ENCODE measurements at regions not wholly inside any gene's neighbourhood (a gene's known extent, or its start where the extent isn't known, plus 50 kb on each side); places are given as distances from the start of the nearest gene placed in this dataset.
A peak's percentile ranks its signal among the peaks of the same experiment; 100 is the strongest.

DNA sequence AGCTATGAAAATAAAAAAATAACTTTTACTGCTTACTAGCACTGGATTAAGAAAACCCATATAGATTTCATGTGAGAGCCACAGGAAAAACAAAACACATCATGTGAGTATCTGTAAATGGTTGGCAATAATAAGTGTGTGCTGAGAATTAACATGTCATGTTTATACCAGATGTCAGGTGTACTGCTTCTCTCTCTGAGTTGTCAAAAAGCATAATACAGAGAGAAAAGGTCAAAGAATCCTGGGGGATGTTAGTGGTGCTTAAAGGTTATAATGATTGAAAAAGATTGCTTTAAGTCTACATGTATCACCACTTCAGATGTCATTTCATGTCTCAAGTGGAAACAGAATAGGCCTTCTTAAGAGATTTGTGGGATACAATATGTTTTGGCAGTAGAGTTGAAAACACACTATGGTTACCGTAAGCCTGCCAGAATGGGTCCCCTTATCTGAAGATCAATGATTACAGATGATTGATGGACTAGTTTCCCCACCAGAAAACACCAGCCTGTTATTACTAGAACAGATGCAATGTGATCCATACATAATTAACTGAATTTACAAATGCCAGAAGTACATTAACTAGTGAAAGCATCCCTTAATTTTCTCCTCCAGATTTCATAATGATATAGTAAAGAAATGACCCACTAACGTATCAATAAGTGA lies 204.1 kb downstream of the CNTN3 start:
- WGBS (ENCODE audit: extremely low coverage, insufficient coverage, insufficient read length): no CpG with 5 or more reads among the region's 2 CpGs
- Histone ChIP-seq H3K27ac (ENCODE audit: low read depth, low read length) (no peak overlapping the region), H3K79me2 (ENCODE audit: control insufficient read depth, insufficient read depth, low read length, poor library complexity) (no peaks in the 10 kb centered on the region)

DNA sequence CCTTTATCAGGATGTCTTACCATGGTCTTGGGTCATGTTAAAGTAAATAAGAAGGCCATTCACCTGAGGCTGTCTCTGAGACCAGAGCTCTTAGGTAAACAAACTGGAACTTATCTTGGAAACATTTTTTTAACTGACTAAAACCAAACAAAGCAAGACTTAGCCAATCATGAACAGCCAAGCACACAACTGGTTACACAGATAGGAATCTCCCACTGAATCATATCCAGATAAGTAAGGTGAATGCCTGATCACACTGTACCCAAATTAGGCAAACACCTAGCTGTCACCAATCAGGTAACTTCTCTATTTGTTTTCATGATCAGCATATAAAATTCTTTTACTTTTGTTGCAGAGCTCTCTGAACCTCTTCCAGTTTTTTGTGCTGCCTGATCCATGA lies 205.4 kb downstream of the CNTN3 start:
- Histone ChIP-seq H2BK5ac (ENCODE audit: low read depth, low read length, poor library complexity) (no peak overlapping the region), H3K9ac (ENCODE audit: low read length) (no peak overlapping the region), H3K4me1 (ENCODE audit: control insufficient read depth in 1 of 2, insufficient read depth in 2 of 2, low read length in 2 of 2) (no peaks in the 10 kb centered on the region), H3K79me2 (ENCODE audit: control insufficient read depth, insufficient read depth, low read length, poor library complexity) (no peaks in the 10 kb centered on the region), H2AK5ac (ENCODE audit: low read length) (no peak overlapping the region), H2AFZ (ENCODE audit: insufficient read depth, low read length, poor library complexity) (no peak overlapping the region), H4K12ac (ENCODE audit: low read depth, low read length) (no peak overlapping the region), H3K23ac (ENCODE audit: low read length) (no peak overlapping the region), H2BK120ac (ENCODE audit: insufficient read depth, low read length, poor library complexity) (no peak overlapping the region), H3K79me1 (ENCODE audit: low read length) (no peaks in the 10 kb centered on the region), H3K36me3 (ENCODE audit: control insufficient read depth in 1 of 2, insufficient read depth in 2 of 2, low read length in 2 of 2) (no peaks in the 10 kb centered on the region), H3K27me3 (ENCODE audit: insufficient read depth, low read length) (no peaks in the 10 kb centered on the region), H3K4me3 (ENCODE audit: low read depth, low read length) (no peak overlapping the region), H3K4me2 (ENCODE audit: low read length) (no peak overlapping the region), H2BK12ac (ENCODE audit: low read length) (no peak overlapping the region), H4K91ac (ENCODE audit: low read depth, low read length) (no peak overlapping the region), H3K14ac (ENCODE audit: low read length) (no peak overlapping the region), H3K9me3 (ENCODE audit: insufficient read depth, low read depth, low read length) (no peaks in the 10 kb centered on the region), H4K8ac (ENCODE audit: low read depth, low read length) (no peak overlapping the region), H3K27ac (ENCODE audit: low read depth, low read length) (no peak overlapping the region), H3K18ac (ENCODE audit: low read length) (no peak overlapping the region), H3K4ac (ENCODE audit: low read depth, low read length) (no peak overlapping the region)
- DNase-seq: peak in 1 of 2 donors; percentile 16

More for the DNA sequence above, 204.1 kb downstream of the CNTN3 start:
- no peak overlapping the region for H3K18ac ChIP-seq (ENCODE audit: low read length)
- no peak overlapping the region for H3K23ac ChIP-seq (ENCODE audit: low read length)
- DNase-seq: no peak
- H3K4me2 ChIP-seq (ENCODE audit: low read length): no peak overlapping the region
- H4K8ac ChIP-seq (ENCODE audit: low read depth, low read length): no peak overlapping the region
- H4K12ac ChIP-seq (ENCODE audit: low read depth, low read length): no peak overlapping the region
- H3K4me1 ChIP-seq (ENCODE audit: control insufficient read depth in 1 of 2, insufficient read depth in 2 of 2, low read length in 2 of 2): no peaks in the 10 kb centered on the region
- no peaks in the 10 kb centered on the region for H3K79me1 ChIP-seq (ENCODE audit: low read length)
- no peak overlapping the region for H2BK120ac ChIP-seq (ENCODE audit: insufficient read depth, low read length, poor library complexity)
- no peak overlapping the region for H3K4ac ChIP-seq (ENCODE audit: low read depth, low read length)
- H3K4me3 ChIP-seq (ENCODE audit: low read depth, low read length): no peak overlapping the region
- H3K14ac ChIP-seq (ENCODE audit: low read length): no peak overlapping the region
- no peak overlapping the region for H3K9ac ChIP-seq (ENCODE audit: low read length)
- H3K9me3 ChIP-seq (ENCODE audit: insufficient read depth, low read depth, low read length): no peaks in the 10 kb centered on the region
- no peak overlapping the region for H2BK5ac ChIP-seq (ENCODE audit: low read depth, low read length, poor library complexity)
- H3K27me3 ChIP-seq (ENCODE audit: insufficient read depth, low read length): no peaks in the 10 kb centered on the region
- no peaks in the 10 kb centered on the region for H3K36me3 ChIP-seq (ENCODE audit: control insufficient read depth in 1 of 2, insufficient read depth in 2 of 2, low read length in 2 of 2)
- no peak overlapping the region for H2AFZ ChIP-seq (ENCODE audit: insufficient read depth, low read length, poor library complexity)
- no peak overlapping the region for H2BK12ac ChIP-seq (ENCODE audit: low read length)
- H2AK5ac ChIP-seq (ENCODE audit: low read length): no peak overlapping the region
- H4K91ac ChIP-seq (ENCODE audit: low read depth, low read length): no peak overlapping the region

- Histone ChIP-seq H2BK12ac (ENCODE audit: low read length) (no peak overlapping the region), H3K79me1 (ENCODE audit: low read length) (no peaks in the 10 kb centered on the region), H3K36me3 (ENCODE audit: control insufficient read depth in 1 of 2, insufficient read depth in 2 of 2, low read length in 2 of 2) (no peaks in the 10 kb centered on the region), H3K27ac (ENCODE audit: low read depth, low read length) (no peak overlapping the region), H3K4me1 (ENCODE audit: control insufficient read depth in 1 of 2, insufficient read depth in 2 of 2, low read length in 2 of 2) (no peaks in the 10 kb centered on the region), H3K23ac (ENCODE audit: low read length) (no peak overlapping the region), H4K91ac (ENCODE audit: low read depth, low read length) (no peak overlapping the region), H3K18ac (ENCODE audit: low read length) (no peak overlapping the region), H2AFZ (ENCODE audit: insufficient read depth, low read length, poor library complexity) (no peak overlapping the region), H3K4me2 (ENCODE audit: low read length) (no peak overlapping the region), H3K27me3 (ENCODE audit: insufficient read depth, low read length) (no peaks in the 10 kb centered on the region), H2BK5ac (ENCODE audit: low read depth, low read length, poor library complexity) (no peak overlapping the region), H3K79me2 (ENCODE audit: control insufficient read depth, insufficient read depth, low read length, poor library complexity) (no peaks in the 10 kb centered on the region), H4K8ac (ENCODE audit: low read depth, low read length) (no peak overlapping the region), H3K14ac (ENCODE audit: low read length) (no peak overlapping the region), H3K4me3 (ENCODE audit: low read depth, low read length) (no peak overlapping the region), H3K9ac (ENCODE audit: low read length) (no peak overlapping the region), H4K12ac (ENCODE audit: low read depth, low read length) (no peak overlapping the region), H3K4ac (ENCODE audit: low read depth, low read length) (no peak overlapping the region), H2BK120ac (ENCODE audit: insufficient read depth, low read length, poor library complexity) (no peak overlapping the region), H2AK5ac (ENCODE audit: low read length) (no peak overlapping the region), H3K9me3 (ENCODE audit: insufficient read depth, low read depth, low read length) (no peaks in the 10 kb centered on the region)
- DNase-seq: peak in 1 of 2 donors; percentile 23
- WGBS (ENCODE audit: extremely low coverage, insufficient coverage, insufficient read length): no CpG with 5 or more reads among the region's 2 CpGs
Observed at GRCh38 chr3:74403307-74403706, 211.2 kb downstream of the CNTN3 start.

DNA sequence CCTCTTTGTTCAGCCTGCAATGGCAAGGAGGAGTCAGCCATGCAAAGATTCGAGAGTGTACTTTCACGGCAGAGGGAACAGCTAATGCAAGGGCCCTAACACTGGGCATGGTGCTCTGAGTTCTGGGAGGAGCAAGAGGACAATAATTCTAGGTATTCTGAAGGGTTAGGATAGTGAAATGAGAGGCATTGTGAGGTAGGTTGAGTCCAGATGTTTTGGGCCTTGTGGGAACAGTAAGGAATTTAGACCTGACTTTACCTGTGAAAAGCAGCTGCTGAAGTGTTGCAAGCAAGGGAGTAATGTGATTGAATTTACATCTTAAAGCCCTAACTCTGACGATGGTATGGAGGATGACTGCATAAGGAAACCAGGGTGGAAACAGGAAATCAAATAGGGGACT lies 211.6 kb downstream of the CNTN3 start:
- Histone ChIP-seq H3K23ac (ENCODE audit: low read length) (no peak overlapping the region), H3K9me3 (ENCODE audit: insufficient read depth, low read depth, low read length) (no peaks in the 10 kb centered on the region), H4K91ac (ENCODE audit: low read depth, low read length) (no peak overlapping the region), H3K4ac (ENCODE audit: low read depth, low read length) (no peak overlapping the region), H2AFZ (ENCODE audit: insufficient read depth, low read length, poor library complexity) (no peak overlapping the region), H3K4me2 (ENCODE audit: low read length) (no peak overlapping the region), H3K9ac (ENCODE audit: low read length) (no peak overlapping the region), H3K4me3 (ENCODE audit: low read depth, low read length) (no peak overlapping the region), H2AK5ac (ENCODE audit: low read length) (no peak overlapping the region), H3K4me1 (ENCODE audit: control insufficient read depth in 1 of 2, insufficient read depth in 2 of 2, low read length in 2 of 2) (no peaks in the 10 kb centered on the region), H2BK120ac (ENCODE audit: insufficient read depth, low read length, poor library complexity) (no peak overlapping the region), H2BK5ac (ENCODE audit: low read depth, low read length, poor library complexity) (no peak overlapping the region), H3K18ac (ENCODE audit: low read length) (no peak overlapping the region), H2BK12ac (ENCODE audit: low read length) (no peak overlapping the region), H3K79me2 (ENCODE audit: control insufficient read depth, insufficient read depth, low read length, poor library complexity) (no peaks in the 10 kb centered on the region), H4K12ac (ENCODE audit: low read depth, low read length) (no peak overlapping the region), H3K36me3 (ENCODE audit: control insufficient read depth in 1 of 2, insufficient read depth in 2 of 2, low read length in 2 of 2) (no peaks in the 10 kb centered on the region), H3K27me3 (ENCODE audit: insufficient read depth, low read length) (no peaks in the 10 kb centered on the region), H3K79me1 (ENCODE audit: low read length) (no peaks in the 10 kb centered on the region), H3K27ac (ENCODE audit: low read depth, low read length) (no peak overlapping the region), H3K14ac (ENCODE audit: low read length) (no peak overlapping the region), H4K8ac (ENCODE audit: low read depth, low read length) (no peak overlapping the region)
- no peak for DNase-seq
- WGBS (ENCODE audit: extremely low coverage, insufficient coverage, insufficient read length): no CpG with 5 or more reads among the region's 3 CpGs

All from trophoblast cell (in vitro differentiated cells and primary cell).